Loucy (cell line): ENCODE measurements at regions not wholly inside any gene's neighbourhood (a gene's known extent, or its start where the extent isn't known, plus 50 kb on each side); places are given as distances from the start of the nearest gene placed in this dataset.

ENCODE experiments used
- H2AFZ ChIP-seq: fragments of 200-600 bp; sonication (generic); 2 replicates; pipeline ENCODE4 v1.6.0; 2016; ENCODE audit warnings: antibody characterized with exemption, mild to moderate bottlenecking, low read length, moderate library complexity
- H3F3A ChIP-seq: fragments of 200-600 bp; 2 replicates; pipeline ENCODE4 v1.6.0; 2016; ENCODE audit warnings: antibody characterized with exemption, low read depth, mild to moderate bottlenecking
- H3K27me3 ChIP-seq: fragments of 200-600 bp; sonication (generic); 2 replicates; pipeline ENCODE4 v1.6.1; 2014; ENCODE audit warnings: low read length, mild to moderate bottlenecking; ENCODE audit not compliant: insufficient read depth, poor library complexity, severe bottlenecking
- H3K36me3 ChIP-seq: fragments of 200-600 bp; sonication (generic); 2 replicates; pipeline ENCODE4 v1.6.1; 2016; ENCODE audit warnings: low read length; ENCODE audit not compliant: insufficient read depth
- H3K4me1 ChIP-seq: fragments of 200-600 bp; sonication (generic); 2 replicates; pipeline ENCODE4 v1.5.1; 2014; ENCODE audit warnings: low read length, mild to moderate bottlenecking; ENCODE audit not compliant: insufficient read depth, poor library complexity, severe bottlenecking
- H3K4me2 ChIP-seq: fragments of 200-600 bp; sonication (generic); 2 replicates; pipeline ENCODE4 v1.6.0; 2014; ENCODE audit warnings: antibody characterized with exemption, low read length, low read depth, mild to moderate bottlenecking; ENCODE audit not compliant: poor library complexity, severe bottlenecking
- H3K4me3 ChIP-seq: fragments of 200-600 bp; sonication (generic); 2 replicates; pipeline ENCODE4 v1.5.1; 2014; ENCODE audit warnings: low read length, mild to moderate bottlenecking, mixed read lengths; ENCODE audit not compliant: poor library complexity, severe bottlenecking
- H3K79me2 ChIP-seq: fragments of 200-600 bp; sonication (generic); 2 replicates; pipeline ENCODE4 v1.6.1; 2014; ENCODE audit warnings: low read length; ENCODE audit not compliant: insufficient read depth
- H3K9ac ChIP-seq: fragments of 200-600 bp; sonication (generic); 2 replicates; pipeline ENCODE4 v1.6.0; 2014; ENCODE audit warnings: mild to moderate bottlenecking, low read depth, low read length, moderate library complexity; ENCODE audit not compliant: poor library complexity, severe bottlenecking
- H3K9me2 ChIP-seq: fragments of 200-600 bp; sonication (generic); replicated peaks from 2 replicates; pipeline ENCODE4 v1.6.1; 2016; ENCODE audit warnings: low read depth, low read length, mixed read lengths
- H3K9me3 ChIP-seq: fragments of 200-600 bp; sonication (generic); 2 replicates; pipeline ENCODE4 v1.6.1; 2014; ENCODE audit warnings: mild to moderate bottlenecking, antibody characterized with exemption, low read length, low read depth; ENCODE audit not compliant: insufficient read depth
- H4K20me1 ChIP-seq: fragments of 200-600 bp; sonication (generic); 2 replicates; pipeline ENCODE4 v1.6.0; 2014; ENCODE audit warnings: antibody characterized with exemption, low read length, mild to moderate bottlenecking; ENCODE audit not compliant: insufficient read depth, poor library complexity, severe bottlenecking
- EZH2phosphoT487 ChIP-seq: fragments of 200-600 bp; IDR thresholded peaks from 2 replicates; pipeline ENCODE4 v1.6.1; 2018; ENCODE audit warnings: antibody characterized with exemption, mild to moderate bottlenecking, moderate library complexity, borderline replicate concordance
- TF ChIP-seq, protein P1 (sequence below): fragments of 200-600 bp; sonication (generic); conservative IDR thresholded peaks from 2 replicates; pipeline ENCODE4 v1.5.1; 2014; ENCODE audit warnings: mild to moderate bottlenecking, antibody characterized with exemption, low read length

DNA sequence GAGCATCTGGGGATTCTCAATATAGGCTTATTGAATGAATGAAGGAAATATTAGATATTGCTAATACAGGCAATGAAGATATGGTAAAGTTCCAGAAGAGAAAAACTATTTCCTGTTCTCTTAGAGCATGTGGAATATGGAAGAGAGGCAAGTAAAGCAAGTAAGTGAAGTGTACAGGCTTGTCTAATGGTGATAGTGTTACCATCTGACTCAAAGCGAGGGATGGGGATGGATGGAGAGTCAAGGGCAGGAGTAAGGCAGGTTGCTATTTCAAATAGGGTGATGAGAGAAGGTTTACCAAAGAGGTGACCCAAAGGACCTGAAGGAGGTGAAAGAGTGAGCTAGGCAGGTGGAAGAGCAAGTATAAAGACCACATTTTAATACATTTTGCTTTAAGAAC lies 55.2 kb upstream of the SLC38A11 start:
- no peaks in the 10 kb centered on the region for H4K20me1 ChIP-seq
- no peaks in the 10 kb centered on the region for H3K79me2 ChIP-seq

DNA sequence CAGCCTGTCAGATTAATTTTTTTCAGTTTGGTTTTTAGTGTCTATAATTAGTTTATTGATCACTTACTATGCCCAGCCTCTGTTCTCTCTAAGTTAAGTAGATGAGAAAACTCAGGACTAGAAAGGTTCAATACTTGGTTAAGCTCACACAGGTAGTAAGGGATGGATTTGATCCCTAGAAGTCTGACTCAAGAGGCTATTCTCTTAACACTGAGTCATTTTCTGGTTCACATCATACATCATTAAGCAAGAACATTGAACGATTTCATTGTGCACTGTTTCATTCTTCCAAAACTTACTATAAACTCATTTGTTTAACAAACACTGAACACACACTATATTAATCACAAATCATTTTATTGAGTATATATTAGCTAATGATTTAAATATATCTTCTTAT lies 54.1 kb upstream of the SLC38A11 start:
- Histone ChIP-seq H3K4me3 (no peak overlapping the region), H3K9ac (no peak overlapping the region), H3K27me3 (no peaks in the 10 kb centered on the region), H3K9me3 (no peaks in the 10 kb centered on the region), H3K4me1 (no peaks in the 10 kb centered on the region), H3K9me2 (no peaks in the 10 kb centered on the region), H3K4me2 (no peak overlapping the region), H3F3A (no peaks in the 10 kb centered on the region), H3K36me3 (no peaks in the 10 kb centered on the region), H4K20me1 (no peaks in the 10 kb centered on the region), H3K79me2 (no peaks in the 10 kb centered on the region), H2AFZ (no peak overlapping the region)
- TF ChIP-seq, protein P1, sequence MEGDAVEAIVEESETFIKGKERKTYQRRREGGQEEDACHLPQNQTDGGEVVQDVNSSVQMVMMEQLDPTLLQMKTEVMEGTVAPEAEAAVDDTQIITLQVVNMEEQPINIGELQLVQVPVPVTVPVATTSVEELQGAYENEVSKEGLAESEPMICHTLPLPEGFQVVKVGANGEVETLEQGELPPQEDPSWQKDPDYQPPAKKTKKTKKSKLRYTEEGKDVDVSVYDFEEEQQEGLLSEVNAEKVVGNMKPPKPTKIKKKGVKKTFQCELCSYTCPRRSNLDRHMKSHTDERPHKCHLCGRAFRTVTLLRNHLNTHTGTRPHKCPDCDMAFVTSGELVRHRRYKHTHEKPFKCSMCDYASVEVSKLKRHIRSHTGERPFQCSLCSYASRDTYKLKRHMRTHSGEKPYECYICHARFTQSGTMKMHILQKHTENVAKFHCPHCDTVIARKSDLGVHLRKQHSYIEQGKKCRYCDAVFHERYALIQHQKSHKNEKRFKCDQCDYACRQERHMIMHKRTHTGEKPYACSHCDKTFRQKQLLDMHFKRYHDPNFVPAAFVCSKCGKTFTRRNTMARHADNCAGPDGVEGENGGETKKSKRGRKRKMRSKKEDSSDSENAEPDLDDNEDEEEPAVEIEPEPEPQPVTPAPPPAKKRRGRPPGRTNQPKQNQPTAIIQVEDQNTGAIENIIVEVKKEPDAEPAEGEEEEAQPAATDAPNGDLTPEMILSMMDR: no peak
- TF ChIP-seq EZH2phosphoT487: no peak

More for the DNA sequence above, 55.2 kb upstream of the SLC38A11 start:
- Histone ChIP-seq H3F3A (no peaks in the 10 kb centered on the region), H3K4me2 (no peak overlapping the region), H2AFZ (no peak overlapping the region), H3K4me3 (no peak overlapping the region), H3K27me3 (no peaks in the 10 kb centered on the region), H3K9me3 (no peaks in the 10 kb centered on the region), H3K4me1 (peaks cover 5% of the 10 kb centered on the region), H3K36me3 (no peaks in the 10 kb centered on the region), H3K9ac (no peak overlapping the region), H3K9me2 (no peaks in the 10 kb centered on the region)
- TF ChIP-seq, protein P1: no peak
- no peak for TF ChIP-seq EZH2phosphoT487

DNA sequence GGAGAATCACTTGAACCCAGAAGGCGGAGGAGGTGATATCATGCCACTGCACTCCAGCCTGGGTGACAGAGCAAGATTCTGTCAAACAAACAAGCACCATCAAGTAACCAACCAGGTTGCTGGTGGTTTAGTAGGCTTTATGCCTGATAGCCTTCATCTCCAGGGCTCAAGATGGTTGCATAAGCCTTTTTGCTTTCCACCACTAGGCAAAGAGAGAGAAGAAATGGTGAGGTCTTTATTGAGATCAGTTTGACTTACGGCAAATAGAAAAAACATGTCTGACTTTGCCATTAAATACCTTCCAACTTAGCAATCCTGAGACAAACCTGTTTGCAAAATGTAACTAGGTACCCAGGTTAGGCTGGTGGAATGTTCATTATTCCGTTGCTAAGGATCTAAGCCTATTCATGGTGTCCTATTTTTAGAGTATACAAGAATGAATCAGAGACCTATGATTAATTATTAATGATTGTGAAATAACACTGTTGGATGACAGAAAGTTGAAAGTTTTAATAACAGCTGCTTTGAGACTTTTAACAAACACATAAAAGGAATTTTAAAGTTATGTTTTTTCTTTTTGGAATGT lies 53.5 kb upstream of the SLC38A11 start:
- H3K9ac ChIP-seq: no peak overlapping the region
- no peaks in the 10 kb centered on the region for H3F3A ChIP-seq
- H3K9me2 ChIP-seq: no peaks in the 10 kb centered on the region
- H3K4me3 ChIP-seq: no peak overlapping the region
- TF ChIP-seq, protein P1: no peak
- TF ChIP-seq EZH2phosphoT487: no peak
- H4K20me1 ChIP-seq: no peaks in the 10 kb centered on the region
- H3K79me2 ChIP-seq: no peaks in the 10 kb centered on the region
- H3K27me3 ChIP-seq: no peaks in the 10 kb centered on the region
- no peak overlapping the region for H3K4me2 ChIP-seq
- H3K4me1 ChIP-seq: no peaks in the 10 kb centered on the region
- H3K9me3 ChIP-seq: no peaks in the 10 kb centered on the region
- H3K36me3 ChIP-seq: no peaks in the 10 kb centered on the region
- no peak overlapping the region for H2AFZ ChIP-seq
